Cardiac fibroblast (primary cell): ENCODE measurements at regions not wholly inside any gene's neighbourhood (a gene's known extent, or its start where the extent isn't known, plus 50 kb on each side); places are given as distances from the start of the nearest gene placed in this dataset.
A peak's percentile ranks its signal among the peaks of the same experiment; 100 is the strongest.

Source experiments
- DNase-seq, 2 donors: peaks; one replicate each; pipeline versions ENCODE4 v3.0.0 to v3.0.0-alpha.2; 2010; ENCODE audit warnings: low read depth in 2 of 2
- H3K4me3 ChIP-seq, 2 donors: replicated peaks in 1 of 2; 1 replicate in 1 of 2; 2 replicates in 1 of 2; pipeline ENCODE4 v1.5.1; 2011; ENCODE audit warnings: low read depth in 2 of 2, low read length in 2 of 2, mild to moderate bottlenecking in 2 of 2, moderate library complexity in 1 of 2
- TF ChIP-seq, protein P1 (sequence below): IDR thresholded peaks from one replicate; pipeline ENCODE4 v1.5.1; 2011; ENCODE audit warnings: low read depth, mild to moderate bottlenecking, low read length, inconsistent platforms

DNA sequence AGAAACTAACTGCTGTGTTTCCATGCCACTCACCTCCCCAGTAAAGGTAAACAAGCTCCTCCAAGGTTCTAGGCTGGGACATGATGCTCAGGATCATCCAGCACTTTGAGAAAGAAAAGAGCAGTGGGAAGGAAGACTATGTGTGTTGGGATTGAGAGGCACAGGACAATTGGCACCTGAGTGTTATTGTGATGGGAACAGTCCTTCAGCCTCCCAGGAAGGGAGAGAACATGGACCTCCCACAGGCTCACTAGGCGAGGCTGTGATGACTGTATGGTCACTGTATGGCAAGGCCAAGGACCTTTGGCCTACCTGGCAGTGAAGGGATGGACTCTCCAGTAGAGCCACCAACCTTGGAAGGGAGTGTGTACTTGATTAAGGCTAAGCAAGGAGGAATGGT is 123.2 kb upstream of the UNC5B start:
- DNase-seq, result no peak
- TF ChIP-seq, protein P1, sequence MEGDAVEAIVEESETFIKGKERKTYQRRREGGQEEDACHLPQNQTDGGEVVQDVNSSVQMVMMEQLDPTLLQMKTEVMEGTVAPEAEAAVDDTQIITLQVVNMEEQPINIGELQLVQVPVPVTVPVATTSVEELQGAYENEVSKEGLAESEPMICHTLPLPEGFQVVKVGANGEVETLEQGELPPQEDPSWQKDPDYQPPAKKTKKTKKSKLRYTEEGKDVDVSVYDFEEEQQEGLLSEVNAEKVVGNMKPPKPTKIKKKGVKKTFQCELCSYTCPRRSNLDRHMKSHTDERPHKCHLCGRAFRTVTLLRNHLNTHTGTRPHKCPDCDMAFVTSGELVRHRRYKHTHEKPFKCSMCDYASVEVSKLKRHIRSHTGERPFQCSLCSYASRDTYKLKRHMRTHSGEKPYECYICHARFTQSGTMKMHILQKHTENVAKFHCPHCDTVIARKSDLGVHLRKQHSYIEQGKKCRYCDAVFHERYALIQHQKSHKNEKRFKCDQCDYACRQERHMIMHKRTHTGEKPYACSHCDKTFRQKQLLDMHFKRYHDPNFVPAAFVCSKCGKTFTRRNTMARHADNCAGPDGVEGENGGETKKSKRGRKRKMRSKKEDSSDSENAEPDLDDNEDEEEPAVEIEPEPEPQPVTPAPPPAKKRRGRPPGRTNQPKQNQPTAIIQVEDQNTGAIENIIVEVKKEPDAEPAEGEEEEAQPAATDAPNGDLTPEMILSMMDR, result no peak
- no peak overlapping the region for H3K4me3 ChIP-seq

DNA sequence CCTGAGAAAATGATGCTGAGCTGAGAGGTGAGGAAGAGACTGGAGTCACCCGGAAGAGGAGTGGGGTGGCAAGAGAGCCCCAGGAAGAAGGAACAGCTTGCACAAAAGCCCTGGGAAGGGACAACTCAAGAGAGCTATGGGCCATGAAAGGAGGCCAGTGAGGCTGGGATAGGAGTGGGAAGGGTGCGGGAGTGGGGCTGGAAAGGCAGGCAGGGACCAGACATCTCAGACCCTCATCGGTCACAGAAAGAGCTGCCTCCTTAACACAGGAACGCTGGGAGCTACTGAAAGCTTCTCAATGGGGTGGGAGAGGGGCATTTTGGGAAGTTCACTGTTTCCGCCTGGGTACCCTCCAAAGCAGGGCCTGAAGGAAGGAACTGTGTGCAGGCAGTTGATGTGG is 122.0 kb upstream of the UNC5B start:
- H3K4me3 ChIP-seq, result no peak overlapping the region
- DNase-seq, result no peak
- TF ChIP-seq, protein P1, result no peak

GRCh38 chr10:71090801-71091200 is 121.6 kb upstream of the UNC5B start:
- no peak overlapping the region for H3K4me3 ChIP-seq
- no peak for DNase-seq
- TF ChIP-seq, protein P1, result no peak

- DNase-seq, result no peak
- H3K4me3 ChIP-seq, result no peak overlapping the region
- TF ChIP-seq, protein P1, result no peak
These were observed 119.5 kb upstream of the UNC5B start for GRCh38 chr10:71092812-71093401.

GRCh38 chr10:71093531-71093930 is 118.8 kb upstream of the UNC5B start:
- DNase-seq, result no peak
- TF ChIP-seq, protein P1, result no peak

GRCh38 chr10:71094712-71095390 is 117.5 kb upstream of the UNC5B start:
- DNase-seq, result peak in 1 of 2 donors; percentile 20
- no peak overlapping the region for H3K4me3 ChIP-seq
- TF ChIP-seq, protein P1, result no peak

More at GRCh38 chr10:71093531-71093930, 118.8 kb upstream of the UNC5B start:
- no peak overlapping the region for H3K4me3 ChIP-seq
